ENCODE measurements at regions not wholly inside any gene's neighbourhood (a gene's known extent, or its start where the extent isn't known, plus 50 kb on each side); places are given as distances from the start of the nearest gene placed in this dataset.

DNA sequence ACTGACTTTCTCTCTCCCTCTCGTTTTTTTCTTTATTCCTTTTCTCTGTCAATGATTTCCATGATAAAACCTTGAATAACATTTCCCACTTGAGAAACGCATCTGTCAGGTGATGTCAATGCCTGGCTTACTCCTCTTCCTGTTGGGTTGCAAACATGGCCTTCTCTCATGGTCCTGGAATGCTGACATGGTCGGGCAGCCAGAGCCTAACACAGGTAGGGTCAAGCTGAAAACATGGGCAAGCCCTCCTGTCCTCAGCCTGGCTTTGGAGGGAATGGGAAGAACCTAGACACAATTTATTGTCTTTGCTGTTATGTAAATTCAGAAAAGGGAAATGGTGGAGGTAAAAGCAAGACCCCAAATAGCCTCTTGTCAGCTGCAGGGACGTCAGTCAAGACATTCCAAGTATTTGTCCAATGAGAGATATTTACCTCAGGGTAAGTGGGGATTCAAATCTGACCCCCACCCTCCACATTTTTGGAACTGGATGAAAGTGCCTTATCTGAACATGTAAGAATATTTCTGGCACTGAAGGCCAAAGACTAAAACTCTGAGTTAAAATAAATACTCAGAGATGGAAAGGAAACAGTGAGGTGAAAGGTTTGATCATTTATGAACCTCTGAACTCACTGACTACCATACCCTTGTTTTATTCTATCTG is 473.8 kb downstream of the SPRY1 start:
- TF ChIP-seq, protein P1, sequence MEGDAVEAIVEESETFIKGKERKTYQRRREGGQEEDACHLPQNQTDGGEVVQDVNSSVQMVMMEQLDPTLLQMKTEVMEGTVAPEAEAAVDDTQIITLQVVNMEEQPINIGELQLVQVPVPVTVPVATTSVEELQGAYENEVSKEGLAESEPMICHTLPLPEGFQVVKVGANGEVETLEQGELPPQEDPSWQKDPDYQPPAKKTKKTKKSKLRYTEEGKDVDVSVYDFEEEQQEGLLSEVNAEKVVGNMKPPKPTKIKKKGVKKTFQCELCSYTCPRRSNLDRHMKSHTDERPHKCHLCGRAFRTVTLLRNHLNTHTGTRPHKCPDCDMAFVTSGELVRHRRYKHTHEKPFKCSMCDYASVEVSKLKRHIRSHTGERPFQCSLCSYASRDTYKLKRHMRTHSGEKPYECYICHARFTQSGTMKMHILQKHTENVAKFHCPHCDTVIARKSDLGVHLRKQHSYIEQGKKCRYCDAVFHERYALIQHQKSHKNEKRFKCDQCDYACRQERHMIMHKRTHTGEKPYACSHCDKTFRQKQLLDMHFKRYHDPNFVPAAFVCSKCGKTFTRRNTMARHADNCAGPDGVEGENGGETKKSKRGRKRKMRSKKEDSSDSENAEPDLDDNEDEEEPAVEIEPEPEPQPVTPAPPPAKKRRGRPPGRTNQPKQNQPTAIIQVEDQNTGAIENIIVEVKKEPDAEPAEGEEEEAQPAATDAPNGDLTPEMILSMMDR (IDR thresholded peaks at IDR 0.05) = no peak
- no peak for TF ChIP-seq POLR2A (IDR thresholded peaks at IDR 0.05)
